Panc1 (cell line): ENCODE measurements at regions not wholly inside any gene's neighbourhood (a gene's known extent, or its start where the extent isn't known, plus 50 kb on each side); places are given as distances from the start of the nearest gene placed in this dataset.
"Not testable (repeated sequence)": the region's sequence is repeated elsewhere in the genome, so short reads cannot be mapped to it uniquely, and the experiment has no call there.

ENCODE experiments used
- ATAC-seq: fragments of 200-7000 bp; cut with Tn5 transposase; 2 replicates; pipeline ENCODE4 v1.9.1; 2020; ENCODE audit warnings: mild to moderate bottlenecking, moderate library complexity
- BruUV-seq: library from RNA; stranded (reverse); fragments of 400-500 nt; replicated peaks from 2 replicates; lab custom pipeline; 2021; lab: Mats Ljungman, UMichigan
- CTCF ChIA-PET: fragments of 300-600 bp; sonication (Branson Sonifier 250); formaldehyde crosslinking; loops from one replicate; lab custom pipeline; 2022; ENCODE audit warnings: antibody characterized with exemption; lab: Charles Lee
- POLR2A ChIA-PET: fragments of 300-600 bp; sonication (Branson Sonifier 250); formaldehyde crosslinking; loops from one replicate; lab custom pipeline; 2022; ENCODE audit warnings: antibody characterized with exemption; lab: Charles Lee
- DNase-seq: peaks from one replicate; pipeline ENCODE4 v3.0.0-alpha.2; 2010; ENCODE audit warnings: low read depth, low spot score
- H3K27ac ChIP-seq: 2 replicates; pipeline ENCODE4 v1.5.1; 2011; ENCODE audit warnings: mild to moderate bottlenecking, low read length, inconsistent platforms
- H3K27me3 ChIP-seq: fragments of 200-500 bp; sonication (Bioruptor generic); 2 replicates; pipeline ENCODE4 v1.6.0; 2014; ENCODE audit warnings: low read length, inconsistent platforms; ENCODE audit not compliant: control insufficient read depth, insufficient read depth
- H3K36me3 ChIP-seq: fragments of 200-500 bp; sonication (Bioruptor generic); 2 replicates; pipeline ENCODE4 v1.5.1; 2014; ENCODE audit warnings: inconsistent platforms, mild to moderate bottlenecking, low read length, moderate library complexity; ENCODE audit not compliant: control insufficient read depth, insufficient read depth
- H3K4me1 ChIP-seq: 2 replicates; pipeline ENCODE4 v1.5.1; 2011; ENCODE audit warnings: inconsistent platforms, mild to moderate bottlenecking, low read length, moderate library complexity; ENCODE audit not compliant: control insufficient read depth, insufficient read depth
- H3K4me3 ChIP-seq, 2 experiments: 2 replicates each; pipeline ENCODE4 v1.5.1; 2011 to 2012; ENCODE audit warnings: low read depth in 2 of 2, low read length in 2 of 2, mild to moderate bottlenecking in 2 of 2, inconsistent platforms in 1 of 2, moderate library complexity in 1 of 2
- H3K9me3 ChIP-seq: fragments of 200-500 bp; sonication (Bioruptor generic); 2 replicates; pipeline ENCODE4 v1.5.1; 2014; ENCODE audit warnings: low read depth, mild to moderate bottlenecking, inconsistent platforms, low read length, moderate library complexity; ENCODE audit not compliant: control insufficient read depth, insufficient read depth
- CTCF ChIP-seq: fragments of 450-650 bp; IDR thresholded peaks from 2 replicates; pipeline ENCODE4 v1.5.1; 2017; ENCODE audit warnings: mild to moderate bottlenecking
- POLR2AphosphoS5 ChIP-seq: IDR thresholded peaks from 2 replicates; pipeline ENCODE4 v1.6.1; 2012; ENCODE audit warnings: mild to moderate bottlenecking, low read depth, low read length, moderate library complexity
- REST ChIP-seq, 2 experiments: IDR thresholded peaks; 2 replicates each; pipeline ENCODE4 v1.6.1; 2011 to 2012; ENCODE audit warnings: low read depth in 2 of 2, control low read depth in 1 of 2, low read length in 1 of 2, mild to moderate bottlenecking in 1 of 2, moderate library complexity in 1 of 2; ENCODE audit not compliant: insufficient read depth in 1 of 2
- SIN3A ChIP-seq: IDR thresholded peaks from 2 replicates; pipeline ENCODE4 v1.6.1; 2012; ENCODE audit warnings: low read depth, mild to moderate bottlenecking, low read length, moderate library complexity, borderline replicate concordance; ENCODE audit not compliant: insufficient read depth
- TCF7L2 ChIP-seq: IDR thresholded peaks from 2 replicates; pipeline ENCODE4 v1.6.1; 2011; ENCODE audit warnings: mild to moderate bottlenecking, low read depth, low read length, inconsistent platforms
- in situ Hi-C: cut with HindIII; loops from 2 replicates; pipeline ENCODE4 v1.10.0; 2016; ENCODE audit warnings: low sequenced_read_pairs, low pct_unique_long_range_greater_than_20kb
- intact Hi-C: fragments of 100-400 bp; cut with micrococcal nuclease; formaldehyde crosslinking; loops from one replicate; pipeline ENCODE4 v1.10.0; 2022; ENCODE audit not compliant: unreplicated experiment

- BruUV-seq: no TSS peak
- intact Hi-C loops (no loop called here), in situ Hi-C loops (no loop called here)
- TF ChIP-seq POLR2AphosphoS5 (no peak), CTCF (no peak), REST (IDR thresholded peaks at IDR 0.05; ENCODE audit: insufficient read depth in 1 of 2, low read depth in 2 of 2, low read length in 1 of 2) (no peak), TCF7L2 (no peak), SIN3A (no peak)
- ChIA-PET POLR2A (no interaction called here), CTCF (no interaction called here)
- Histone ChIP-seq H3K27ac (no peak overlapping the region), H3K36me3 (no peaks in the 10 kb centered on the region), H3K27me3 (no peaks in the 10 kb centered on the region), H3K4me3 (no peak overlapping the region), H3K9me3 (no peaks in the 10 kb centered on the region), H3K4me1 (no peaks in the 10 kb centered on the region)
- DNase-seq (no peak), ATAC-seq (no peak)
Measured at GRCh38 chr4:131488772-131489171, 1660.3 kb upstream of the PCDH10 start.

GRCh38 chr4:131496211-131496610 lies 1652.9 kb upstream of the PCDH10 start:
- in situ Hi-C loops, H3K27me3 ChIP-seq, H3K4me3 ChIP-seq, intact Hi-C loops, CTCF ChIA-PET, BruUV-seq, H3K9me3 ChIP-seq, ATAC-seq, DNase-seq, POLR2A ChIA-PET, H3K27ac ChIP-seq, H3K4me1 ChIP-seq, H3K36me3 ChIP-seq: not testable (repeated sequence)

GRCh38 chr4:131499141-131499873 lies 1649.8 kb upstream of the PCDH10 start:
- in situ Hi-C loops: no loop called here
- H3K27me3 ChIP-seq: no peaks in the 10 kb centered on the region
- BruUV-seq: no TSS peak
- ATAC-seq (no peak), DNase-seq (no peak)
- H3K4me3 ChIP-seq: no peak overlapping the region
- POLR2A ChIA-PET: no interaction called here
- CTCF ChIA-PET: no interaction called here
- no peak overlapping the region for H3K27ac ChIP-seq
- H3K9me3 ChIP-seq: no peaks in the 10 kb centered on the region
- TF ChIP-seq SIN3A (no peak), REST (IDR thresholded peaks at IDR 0.05; ENCODE audit: insufficient read depth in 1 of 2, low read depth in 2 of 2, low read length in 1 of 2) (no peak), CTCF (no peak), TCF7L2 (no peak), POLR2AphosphoS5 (no peak)
- H3K36me3 ChIP-seq: no peaks in the 10 kb centered on the region
- H3K4me1 ChIP-seq: no peaks in the 10 kb centered on the region
- intact Hi-C loops: no loop called here
